Uterus (tissue), 3 donors: ENCODE measurements at regions not wholly inside any gene's neighbourhood (a gene's known extent, or its start where the extent isn't known, plus 50 kb on each side); places are given as distances from the start of the nearest gene placed in this dataset.

Experiments
- DNase-seq, 2 donors: peaks; one replicate each; pipeline ENCODE4 v3.0.0-alpha.2; 2019 to 2020
- H3K27ac ChIP-seq, 2 donors: fragments of 200-600 bp; sonication (generic); 1 replicate in 1 of 2; 2 replicates in 1 of 2; pipeline ENCODE4 v1.5.1; 2016 to 2018
- H3K27me3 ChIP-seq, 2 donors: fragments of 200-600 bp; sonication (generic); one replicate each; pipeline ENCODE4 v1.5.1; 2018 to 2019; ENCODE audit warnings: control low read depth in 1 of 2
- H3K36me3 ChIP-seq, 2 donors: fragments of 200-600 bp; sonication (generic); one replicate each; pipeline ENCODE4 v1.5.1; 2019; ENCODE audit warnings: control low read depth in 1 of 2
- H3K4me1 ChIP-seq, 2 donors: fragments of 200-600 bp; sonication (generic); one replicate each; pipeline ENCODE4 v1.5.1; 2018 to 2019; ENCODE audit warnings: control low read depth in 1 of 2
- H3K4me3 ChIP-seq, 2 donors: fragments of 200-600 bp; sonication (generic); 1 replicate in 1 of 2; 2 replicates in 1 of 2; pipeline ENCODE4 v1.5.1; 2018 to 2019; ENCODE audit warnings: mild to moderate bottlenecking in 1 of 2
- H3K9me3 ChIP-seq, 2 donors: fragments of 200-600 bp; sonication (generic); one replicate each; pipeline ENCODE4 v1.5.1; 2019; ENCODE audit warnings: control low read depth in 1 of 2
- CTCF ChIP-seq, 4 experiments: fragments of 200-600 bp in 2 of 4; fragments of 450-650 bp in 2 of 4; sonication (generic) in 2 of 4; IDR thresholded peaks; one replicate each; pipeline ENCODE4 v1.5.1; 2016 to 2019; ENCODE audit warnings: antibody characterized with exemption in 4 of 4, mild to moderate bottlenecking in 2 of 4, moderate library complexity in 1 of 4
- POLR2A ChIP-seq, 2 donors: fragments of 450-650 bp; IDR thresholded peaks; one replicate each; pipeline ENCODE4 v1.6.1; 2016; ENCODE audit warnings: antibody characterized with exemption in 2 of 2, mild to moderate bottlenecking in 1 of 2, moderate library complexity in 1 of 2
- intact Hi-C: fragments of 100-400 bp; cut with DNase I; formaldehyde crosslinking; loops from one replicate; pipeline ENCODE4 v1.15.1; 2023; ENCODE audit warnings: low total_unique reads
- donor health status: DM: yes; HTN: yes; CAD: no.

GRCh38 chr4:30840571-30840970 lies 120.4 kb downstream of the PCDH7 start:
- Histone ChIP-seq H3K4me3 (no peak overlapping the region), H3K27ac (no peak overlapping the region), H3K4me1 (no peaks in the 10 kb centered on the region), H3K27me3 (no peaks in the 10 kb centered on the region), H3K9me3 (no peaks in the 10 kb centered on the region), H3K36me3 (no peaks in the 10 kb centered on the region)
- no peak for DNase-seq
- intact Hi-C loops = no loop called here
- TF ChIP-seq POLR2A (IDR thresholded peaks at IDR 0.05) (no peak), CTCF (IDR thresholded peaks at IDR 0.05) (no peak)

GRCh38 chr4:30842142-30842541 lies 122.0 kb downstream of the PCDH7 start:
- Histone ChIP-seq H3K4me1 (no peaks in the 10 kb centered on the region), H3K36me3 (no peaks in the 10 kb centered on the region), H3K4me3 (no peak overlapping the region), H3K27ac (no peak overlapping the region), H3K9me3 (no peaks in the 10 kb centered on the region), H3K27me3 (no peaks in the 10 kb centered on the region)
- DNase-seq = no peak
- intact Hi-C loops = no loop called here
- no peak for TF ChIP-seq POLR2A (IDR thresholded peaks at IDR 0.05)
- no peak for TF ChIP-seq CTCF (IDR thresholded peaks at IDR 0.05)

- Histone ChIP-seq H3K36me3 (no peaks in the 10 kb centered on the region), H3K27me3 (no peaks in the 10 kb centered on the region), H3K4me1 (no peaks in the 10 kb centered on the region), H3K9me3 (no peaks in the 10 kb centered on the region), H3K27ac (no peak overlapping the region), H3K4me3 (no peak overlapping the region)
- intact Hi-C loops = no loop called here
- TF ChIP-seq POLR2A (IDR thresholded peaks at IDR 0.05) (no peak), CTCF (IDR thresholded peaks at IDR 0.05) (no peak)
- no peak for DNase-seq
These were observed 122.5 kb downstream of the PCDH7 start for GRCh38 chr4:30842689-30843088.

GRCh38 chr4:30844861-30845582 lies 124.9 kb downstream of the PCDH7 start:
- no peak for TF ChIP-seq CTCF (IDR thresholded peaks at IDR 0.05)
- TF ChIP-seq POLR2A (IDR thresholded peaks at IDR 0.05) = no peak
- intact Hi-C loops = no loop called here
- H3K27me3 ChIP-seq = no peaks in the 10 kb centered on the region
- no peaks in the 10 kb centered on the region for H3K36me3 ChIP-seq
- no peak for DNase-seq
- H3K4me1 ChIP-seq = no peaks in the 10 kb centered on the region
- no peak overlapping the region for H3K27ac ChIP-seq
- H3K9me3 ChIP-seq = no peaks in the 10 kb centered on the region
- H3K4me3 ChIP-seq = no peak overlapping the region

DNA sequence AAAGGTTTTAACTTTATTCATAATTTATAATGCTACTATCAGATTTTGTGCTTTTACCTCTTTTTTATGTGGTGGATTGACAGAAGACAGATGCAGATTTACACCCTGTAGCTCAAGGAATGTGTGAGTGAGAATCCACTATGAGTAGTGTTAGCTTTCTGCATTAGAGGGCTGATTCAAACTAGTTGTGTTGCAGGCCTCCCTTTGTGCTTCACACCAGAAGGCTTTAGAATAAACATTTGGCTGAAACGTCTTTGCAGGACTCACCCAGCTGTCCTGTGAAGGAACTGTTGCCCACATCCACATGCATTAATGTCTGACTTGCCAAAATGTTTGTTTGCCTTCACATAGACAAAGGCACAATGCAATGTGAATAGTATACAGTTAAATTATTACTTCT lies 127.0 kb downstream of the PCDH7 start:
- Histone ChIP-seq H3K27ac (no peak overlapping the region), H3K4me1 (no peaks in the 10 kb centered on the region), H3K4me3 (no peak overlapping the region), H3K36me3 (no peaks in the 10 kb centered on the region), H3K9me3 (no peaks in the 10 kb centered on the region), H3K27me3 (no peaks in the 10 kb centered on the region)
- intact Hi-C loops = no loop called here
- TF ChIP-seq POLR2A (IDR thresholded peaks at IDR 0.05) = no peak
- no peak for TF ChIP-seq CTCF (IDR thresholded peaks at IDR 0.05)
- no peak for DNase-seq
